8988T (cell line): ENCODE measurements at regions not wholly inside any gene's neighbourhood (a gene's known extent, or its start where the extent isn't known, plus 50 kb on each side); places are given as distances from the start of the nearest gene placed in this dataset.

Experiments
- DNase-seq: peaks from one replicate; pipeline ENCODE4 v3.0.0; 2011

GRCh38 chr10:62453274-62453673, 79.1 kb downstream of the ZNF365 start:
- no peak for DNase-seq

GRCh38 chr10:62454687-62455397, 80.7 kb downstream of the ZNF365 start:
- DNase-seq: no peak

GRCh38 chr10:62456611-62457101, 82.5 kb downstream of the ZNF365 start:
- no peak for DNase-seq

GRCh38 chr10:62457196-62457595, 83.0 kb downstream of the ZNF365 start:
- no peak for DNase-seq

GRCh38 chr10:62457598-62457997, 83.4 kb downstream of the ZNF365 start:
- DNase-seq: no peak

GRCh38 chr10:62459072-62459471, 84.9 kb downstream of the ZNF365 start:
- no peak for DNase-seq

- DNase-seq: no peak
Measured at GRCh38 chr10:62459500-62459899, 85.3 kb downstream of the ZNF365 start.

GRCh38 chr10:62460393-62460792, 86.2 kb downstream of the ZNF365 start:
- no peak for DNase-seq

GRCh38 chr10:62461120-62461519, 87.0 kb downstream of the ZNF365 start:
- DNase-seq: no peak

- no peak for DNase-seq
Measured at GRCh38 chr10:62462461-62462860, 88.3 kb downstream of the ZNF365 start.

- DNase-seq: no peak
Measured at GRCh38 chr10:62463364-62463763, 89.2 kb downstream of the ZNF365 start.

GRCh38 chr10:62464308-62464707, 90.1 kb downstream of the ZNF365 start:
- DNase-seq: no peak

GRCh38 chr10:62466590-62466989, 92.4 kb downstream of the ZNF365 start:
- no peak for DNase-seq

GRCh38 chr10:62467527-62467926, 93.4 kb downstream of the ZNF365 start:
- DNase-seq: no peak

GRCh38 chr10:62471711-62472110, 97.5 kb downstream of the ZNF365 start:
- no peak for DNase-seq

GRCh38 chr10:62473241-62473640, 99.1 kb downstream of the ZNF365 start:
- DNase-seq: no peak

- no peak for DNase-seq
Measured at GRCh38 chr10:62475551-62475950, 101.4 kb downstream of the ZNF365 start.

- DNase-seq: no peak
Measured at GRCh38 chr10:62479523-62479922, 105.4 kb downstream of the ZNF365 start.

GRCh38 chr10:62480196-62480595, 106.0 kb downstream of the ZNF365 start:
- DNase-seq: no peak

- no peak for DNase-seq
Measured at GRCh38 chr10:62482581-62482980, 108.4 kb downstream of the ZNF365 start.

GRCh38 chr10:62491597-62491996, 117.4 kb downstream of the ZNF365 start:
- no peak for DNase-seq

- no peak for DNase-seq
Measured at GRCh38 chr10:62492012-62492869, 118.1 kb downstream of the ZNF365 start.

- DNase-seq: no peak
Measured at GRCh38 chr10:62492870-62493180, 118.7 kb downstream of the ZNF365 start.

- DNase-seq: no peak
Measured at GRCh38 chr10:62496925-62497324, 122.8 kb downstream of the ZNF365 start.
